GM19025 (cell line): ENCODE measurements at regions not wholly inside any gene's neighbourhood (a gene's known extent, or its start where the extent isn't known, plus 50 kb on each side); places are given as distances from the start of the nearest gene placed in this dataset.
"Not testable (repeated sequence)": the region's sequence is repeated elsewhere in the genome, so short reads cannot be mapped to it uniquely, and the experiment has no call there.

Experiments
- ATAC-seq: cut with Tn5 transposase; IDR thresholded peaks from one replicate; pipeline ENCODE4 v1.9.1; 2021; ENCODE audit warnings: mild to moderate bottlenecking, low read depth, moderate library complexity; ENCODE audit not compliant: unreplicated experiment

DNA sequence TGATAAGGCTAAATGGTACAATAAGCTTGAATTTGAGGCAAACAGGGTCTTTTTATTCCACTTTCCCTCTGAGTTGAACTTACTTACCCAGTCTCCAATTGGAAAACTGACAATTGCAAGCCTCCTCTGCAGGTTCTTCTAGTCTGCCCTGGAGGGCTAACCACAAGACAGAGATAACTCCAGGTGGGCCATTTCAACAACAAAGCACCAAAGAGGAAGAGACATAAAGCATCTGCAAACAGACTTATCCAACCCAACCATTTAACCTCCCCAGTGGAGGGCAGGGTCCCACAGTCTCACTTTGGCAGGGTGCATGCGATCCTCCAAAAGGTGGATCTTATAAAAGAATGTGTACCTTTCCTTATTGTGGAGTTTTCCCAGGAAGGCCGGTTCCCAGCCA lies 525.8 kb downstream of the DIPK2A start:
- no peak for ATAC-seq

DNA sequence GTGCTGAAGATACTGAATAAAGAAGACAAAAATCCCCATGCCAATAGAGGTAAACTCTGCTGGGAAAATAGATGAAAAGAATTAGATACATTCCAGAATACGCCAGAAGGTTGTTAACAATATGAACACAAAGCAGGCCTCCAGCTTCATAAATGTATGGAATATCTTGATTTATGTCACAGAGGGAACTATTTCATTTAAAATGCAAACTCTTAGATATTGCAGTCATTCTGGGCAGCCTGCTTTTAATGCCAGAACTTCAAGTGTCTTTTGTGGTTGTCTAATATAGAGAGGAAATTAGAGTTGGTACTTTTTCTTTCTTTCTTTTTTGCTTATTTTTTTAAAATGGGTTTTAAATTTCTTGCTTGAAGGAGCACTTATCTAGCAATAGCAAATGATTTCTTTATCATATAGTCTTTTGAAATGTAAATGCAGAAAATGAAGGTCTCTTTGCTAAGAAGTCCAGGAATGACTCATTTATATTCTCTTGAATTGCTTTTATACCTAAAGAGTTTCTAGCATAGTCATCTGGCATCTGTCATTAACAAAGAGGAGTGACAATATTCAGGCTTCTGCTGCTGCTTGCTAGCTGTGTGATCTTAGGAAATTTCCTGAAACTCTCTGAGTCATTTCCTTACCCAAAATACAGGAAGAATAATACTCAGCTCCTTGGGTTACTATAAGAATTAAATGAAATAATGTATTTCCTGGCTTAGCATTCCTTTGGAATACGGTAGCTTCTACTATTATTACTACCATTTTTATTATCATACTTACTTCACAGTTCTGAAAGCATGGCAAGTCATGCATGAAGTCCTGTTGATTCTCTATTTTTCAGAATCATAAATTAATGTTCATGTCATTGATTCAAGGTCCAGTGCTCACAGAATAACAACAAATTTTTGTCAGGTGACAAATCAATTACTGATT lies 527.6 kb downstream of the DIPK2A start:
- no peak for ATAC-seq

DNA sequence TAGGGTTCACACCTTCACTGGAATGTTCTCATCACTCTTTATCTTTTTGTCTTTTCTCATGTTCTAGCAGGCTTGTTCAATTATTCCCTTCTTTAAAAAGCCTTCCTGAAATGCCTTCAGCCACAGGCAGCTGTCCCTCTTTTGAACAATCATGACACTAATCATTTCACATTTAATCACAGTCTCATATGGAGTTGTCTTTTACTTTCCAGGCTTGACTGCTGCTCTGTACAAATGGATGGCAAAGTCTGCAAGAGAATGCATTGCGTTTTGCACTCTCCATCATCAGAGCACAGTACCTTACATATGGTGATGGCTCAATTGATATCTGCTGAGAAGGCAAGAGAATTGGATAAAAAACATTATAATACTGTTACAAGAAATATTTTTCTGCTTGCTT lies 529.8 kb downstream of the DIPK2A start:
- no peak for ATAC-seq

DNA sequence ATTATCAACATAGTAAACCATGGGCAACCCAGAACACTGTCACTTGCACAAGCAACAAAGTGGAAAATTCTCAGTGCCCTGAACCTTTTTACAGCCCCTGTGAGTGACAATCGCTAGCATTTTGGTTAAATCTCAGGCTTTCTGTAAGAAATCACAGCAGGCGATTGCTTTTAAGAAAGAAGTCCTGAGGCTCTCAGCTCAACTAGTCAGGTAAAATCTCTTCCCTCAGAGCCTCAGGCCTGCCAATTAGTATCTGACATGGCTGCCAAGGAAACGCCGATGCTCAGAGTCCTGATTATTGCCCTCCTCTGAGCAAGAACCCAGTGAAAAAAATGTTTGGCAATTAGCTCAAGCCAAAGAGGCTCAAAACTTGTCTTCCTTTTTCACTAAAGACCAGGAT lies 530.8 kb downstream of the DIPK2A start:
- ATAC-seq: no peak

DNA sequence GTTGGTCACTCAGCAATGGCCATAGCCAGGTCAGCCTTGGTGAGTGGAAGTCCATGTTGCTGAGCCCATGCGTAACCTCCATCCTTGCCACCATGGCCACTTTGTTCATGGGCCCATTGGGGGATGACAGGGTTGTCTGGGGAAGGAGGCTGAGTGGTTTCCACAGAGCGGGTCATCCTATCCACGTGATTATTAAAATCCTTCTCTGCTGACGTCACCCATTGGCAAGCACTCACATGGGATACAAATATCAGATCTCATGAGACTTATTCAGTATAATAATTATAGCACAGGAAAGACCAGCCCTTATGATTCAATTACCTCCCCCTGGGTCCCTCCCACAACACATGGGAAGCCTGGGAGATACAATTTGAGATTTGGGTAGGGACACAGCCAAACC lies 534.8 kb downstream of the DIPK2A start:
- not testable (repeated sequence) for ATAC-seq

DNA sequence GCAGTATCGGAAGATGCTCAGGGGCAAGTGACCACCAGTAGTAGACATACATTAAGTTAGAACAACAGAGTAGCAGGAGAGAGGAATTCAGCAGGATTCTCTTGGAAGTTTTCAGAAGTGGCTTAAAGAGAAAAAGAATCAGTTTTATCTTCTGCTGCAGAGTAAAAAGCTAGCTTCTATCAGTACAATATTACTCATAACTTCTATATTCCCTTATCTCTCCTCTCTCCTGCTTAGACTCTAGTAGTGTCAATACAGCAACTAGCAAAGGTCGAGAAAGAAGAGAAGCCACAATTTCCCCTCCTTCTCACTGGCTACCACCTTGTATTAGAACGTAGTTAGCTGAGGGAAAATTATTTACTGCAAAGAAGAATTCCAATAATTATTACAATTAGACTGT lies 539.7 kb downstream of the DIPK2A start:
- ATAC-seq: no peak

DNA sequence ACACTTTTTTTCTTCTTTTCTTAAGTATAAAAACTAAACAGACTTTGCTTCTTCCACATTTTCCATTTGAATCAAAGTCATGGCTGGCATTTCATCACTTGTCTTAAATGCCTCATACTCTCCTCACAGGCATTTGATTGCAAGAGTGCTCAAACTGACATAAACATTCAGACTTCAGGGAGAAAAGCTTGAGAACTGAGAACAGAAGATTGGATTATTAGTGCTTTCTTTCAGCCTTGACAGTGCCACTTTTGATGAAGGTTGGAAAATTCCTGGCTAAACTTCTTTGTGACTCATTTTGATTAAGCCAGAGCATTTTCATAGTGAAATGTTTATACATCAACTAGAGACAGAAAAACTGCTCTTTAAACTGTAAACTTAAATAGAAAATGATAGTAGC lies 544.4 kb downstream of the DIPK2A start:
- ATAC-seq: no peak

DNA sequence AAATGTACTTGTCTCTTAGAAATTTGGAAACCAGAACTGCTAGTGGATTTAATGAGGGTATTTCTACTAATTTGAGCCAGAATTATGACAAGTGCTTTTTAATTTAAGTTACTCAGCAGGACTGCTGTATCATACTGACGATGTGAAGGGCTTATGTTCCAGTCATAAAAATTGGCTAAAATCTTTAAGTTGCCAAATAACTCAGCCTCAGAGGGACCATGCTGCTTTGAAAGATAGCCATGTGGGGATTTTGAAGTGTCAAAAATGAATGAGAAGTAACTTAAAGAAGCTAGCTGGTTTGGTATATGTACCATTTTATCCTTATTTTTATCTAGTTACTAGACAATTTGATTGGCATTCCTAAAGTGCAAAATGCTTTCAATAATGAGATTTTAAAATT lies 545.0 kb downstream of the DIPK2A start:
- no peak for ATAC-seq

DNA sequence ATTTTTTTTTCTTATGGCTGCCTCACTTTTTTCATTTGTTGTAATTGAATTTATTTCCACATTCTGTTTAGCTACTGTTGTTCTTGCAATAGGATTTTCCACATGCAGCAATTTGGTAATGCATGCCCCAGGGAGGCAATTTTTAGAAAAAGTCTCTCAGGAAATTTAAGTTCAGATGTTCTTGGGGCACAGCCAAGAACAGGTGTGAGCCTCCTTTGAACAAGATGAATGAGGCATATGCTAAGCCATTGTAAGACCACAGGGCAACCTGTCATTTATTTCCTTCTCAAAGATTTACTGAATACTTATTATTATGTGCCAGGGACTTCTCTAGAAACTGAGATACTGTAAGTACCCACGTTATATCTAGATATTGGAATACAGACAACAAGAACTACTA lies 549.5 kb downstream of the DIPK2A start:
- no peak for ATAC-seq

DNA sequence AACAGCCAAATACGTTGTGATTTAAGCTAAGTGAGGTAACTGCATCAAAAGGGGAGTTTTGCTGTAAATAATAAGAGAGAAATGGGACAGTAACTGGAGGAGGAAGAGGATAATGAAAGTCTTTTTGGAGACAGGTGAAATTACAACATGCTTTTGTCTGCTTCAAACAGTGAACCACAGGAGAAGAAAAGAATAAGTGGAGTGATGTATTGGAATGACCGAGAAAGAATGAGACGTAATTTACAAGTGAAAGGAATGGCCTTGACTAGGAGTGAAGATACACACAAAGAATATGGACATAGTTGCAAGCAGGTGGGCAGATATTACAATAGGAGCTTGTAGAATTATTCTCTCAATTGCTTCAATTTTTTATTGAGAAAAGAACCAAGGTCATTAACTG lies 550.8 kb downstream of the DIPK2A start:
- no peak for ATAC-seq

DNA sequence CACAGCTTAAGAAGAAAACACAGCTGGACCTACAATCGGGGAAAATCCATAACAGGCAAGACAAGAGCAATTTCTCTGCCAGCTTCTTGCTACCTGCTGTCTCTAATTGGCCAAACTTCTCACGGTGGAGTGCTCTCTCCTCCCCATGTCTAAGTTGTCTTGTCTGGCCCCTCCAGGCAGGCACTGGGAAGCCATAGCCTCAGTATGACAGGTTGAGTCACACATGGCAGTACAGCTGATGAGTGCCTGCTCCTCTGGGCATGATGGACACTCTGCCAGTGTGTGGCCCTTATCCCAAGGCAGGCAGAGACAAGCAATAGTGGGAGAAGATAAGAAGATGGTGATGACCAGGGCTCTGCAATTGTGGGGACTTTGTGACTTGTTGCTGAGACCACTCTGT lies 551.8 kb downstream of the DIPK2A start:
- ATAC-seq: no peak

DNA sequence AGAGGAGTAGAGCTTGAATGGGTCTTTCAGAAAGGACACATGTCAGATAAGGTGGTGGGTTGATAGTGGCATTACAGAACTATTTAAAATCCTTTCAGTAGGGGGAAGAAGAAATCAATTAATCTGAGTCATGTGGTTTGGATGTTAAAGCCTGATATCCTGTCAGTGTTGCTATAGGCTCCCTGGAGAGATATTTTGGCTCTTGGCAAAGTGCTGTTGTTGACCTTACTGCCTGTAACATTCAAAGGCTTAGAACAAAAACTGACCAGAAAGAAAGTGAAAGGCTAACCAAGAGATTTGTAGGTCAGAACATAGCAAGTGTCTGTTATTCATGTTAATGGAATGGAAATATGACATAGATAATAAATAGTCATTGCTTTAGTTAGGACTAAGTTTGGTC lies 552.9 kb downstream of the DIPK2A start:
- no peak for ATAC-seq

DNA sequence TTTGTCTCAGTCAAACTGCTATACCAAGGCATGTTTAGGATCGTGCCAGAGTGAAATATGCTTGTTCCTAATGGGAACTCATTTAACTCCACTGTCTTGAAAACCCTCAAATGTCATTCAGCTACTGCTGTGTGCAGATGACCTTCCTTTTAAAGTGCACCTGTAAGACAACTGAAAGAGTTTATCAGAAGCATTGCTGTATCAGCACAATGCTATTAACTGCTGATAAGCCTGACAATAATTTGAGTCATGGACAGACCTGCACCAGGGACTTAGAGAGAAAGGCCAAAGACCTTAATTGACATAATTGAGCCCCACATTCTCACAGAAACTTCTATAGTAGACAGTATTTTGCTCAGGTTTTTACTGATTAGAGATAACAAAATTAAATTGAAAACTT lies 557.9 kb downstream of the DIPK2A start:
- ATAC-seq: no peak

DNA sequence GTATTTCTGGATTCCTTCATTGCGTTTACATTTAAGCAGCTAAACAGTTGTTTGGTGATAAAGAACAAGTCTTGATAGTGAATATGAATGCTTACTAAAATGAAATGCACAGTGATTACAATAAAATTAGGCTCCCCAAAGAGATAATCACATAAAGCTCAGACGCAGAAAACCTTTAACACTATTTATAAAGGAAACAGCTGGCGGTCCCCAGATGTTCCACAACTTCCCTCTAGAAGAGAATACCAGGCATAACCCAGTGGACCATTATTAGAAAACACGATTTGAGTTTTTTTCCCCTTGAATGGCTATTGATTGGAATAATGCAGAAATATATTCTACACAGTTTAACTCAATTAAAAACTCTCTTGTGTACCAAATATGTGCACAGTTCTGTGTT lies 573.2 kb downstream of the DIPK2A start:
- no peak for ATAC-seq

DNA sequence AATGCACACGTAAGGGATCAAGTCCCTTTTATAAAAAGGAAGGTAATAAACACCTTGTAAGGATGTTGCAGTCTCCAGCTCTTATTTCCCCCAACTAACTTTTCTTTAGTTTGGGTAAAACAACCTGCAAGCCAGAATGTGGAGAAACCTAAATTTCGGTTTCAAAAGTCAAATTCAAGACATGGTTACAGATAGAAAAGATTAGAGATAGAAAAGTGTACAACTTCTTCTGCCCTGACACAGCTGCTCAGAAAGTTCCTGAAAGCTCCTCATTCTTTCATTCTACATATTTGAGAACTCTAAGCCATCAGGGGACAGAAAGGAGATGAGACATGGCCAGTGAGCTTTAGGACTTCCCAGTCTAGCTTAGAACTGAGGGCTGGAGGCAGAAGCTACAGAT lies 574.9 kb downstream of the DIPK2A start:
- ATAC-seq: no peak

DNA sequence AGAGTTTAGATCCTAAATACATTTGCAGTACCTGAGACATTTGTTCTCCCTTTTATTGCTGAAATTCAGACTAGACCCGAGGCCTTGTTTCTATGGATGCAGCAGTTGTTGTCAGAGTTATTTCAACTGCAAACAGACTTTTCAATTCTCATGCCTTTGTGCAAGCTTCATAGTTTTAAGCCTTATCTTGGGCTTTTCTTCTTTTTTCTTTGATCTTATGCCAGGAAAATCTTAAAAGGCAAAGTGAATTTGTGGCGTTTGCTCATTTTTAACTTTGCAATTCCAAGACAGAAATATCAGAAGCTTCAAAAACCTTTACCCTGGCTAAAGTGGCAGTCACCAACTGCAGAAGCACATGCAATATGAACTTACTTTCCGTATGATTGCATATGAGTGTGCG lies 576.7 kb downstream of the DIPK2A start:
- ATAC-seq: no peak

DNA sequence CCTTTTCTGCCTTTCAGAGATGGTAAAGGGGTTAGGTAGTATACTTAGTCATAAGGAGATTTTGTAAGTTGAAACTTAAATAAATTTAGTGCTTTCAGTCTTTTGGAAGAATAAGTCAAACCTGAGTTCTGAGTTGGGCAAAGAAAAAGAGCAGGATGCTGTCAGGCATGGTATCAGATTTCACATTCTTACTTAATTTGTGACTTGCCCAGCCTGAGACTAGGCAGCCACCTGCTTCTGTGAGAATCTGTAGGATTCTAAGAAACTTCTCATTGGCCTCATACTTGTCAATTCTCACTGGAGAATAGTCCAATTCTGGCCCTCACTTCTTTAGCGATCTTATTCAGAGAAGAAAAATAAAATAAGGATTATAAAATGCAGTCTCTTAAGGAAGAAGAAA lies 577.5 kb downstream of the DIPK2A start:
- no peak for ATAC-seq

DNA sequence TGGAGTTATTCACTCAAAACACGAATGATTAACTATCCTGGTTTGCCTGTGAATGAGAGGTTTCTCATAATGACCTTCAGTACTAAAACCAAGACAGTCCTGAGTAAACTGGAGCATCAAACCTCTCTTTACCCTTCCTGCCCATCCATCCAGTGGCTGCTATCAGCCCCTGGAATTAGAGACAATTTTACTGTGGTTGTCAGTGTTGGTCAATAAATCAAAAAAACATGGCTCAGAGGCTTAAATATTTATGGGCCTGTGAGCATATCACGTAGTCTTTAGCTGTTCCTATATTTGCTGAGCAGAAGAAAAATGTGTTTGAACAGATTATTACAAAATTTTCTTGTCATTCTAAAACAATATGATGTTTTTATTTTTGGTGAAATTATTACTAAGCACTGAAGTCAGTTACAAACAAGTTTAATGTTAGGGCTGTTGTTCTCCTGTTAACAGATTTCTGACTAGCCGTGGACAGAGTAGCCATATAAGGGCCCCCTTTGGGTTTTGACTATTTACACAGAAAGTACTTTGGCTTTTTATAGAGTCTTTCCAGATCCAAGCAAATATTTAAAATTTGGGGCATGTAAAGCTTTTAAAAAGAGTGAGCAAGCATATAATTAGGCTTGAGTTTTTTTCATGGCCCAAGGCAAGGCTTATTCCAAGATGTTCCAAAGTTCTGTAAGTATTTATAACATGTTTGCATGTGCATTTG lies 580.9 kb downstream of the DIPK2A start:
- no peak for ATAC-seq

DNA sequence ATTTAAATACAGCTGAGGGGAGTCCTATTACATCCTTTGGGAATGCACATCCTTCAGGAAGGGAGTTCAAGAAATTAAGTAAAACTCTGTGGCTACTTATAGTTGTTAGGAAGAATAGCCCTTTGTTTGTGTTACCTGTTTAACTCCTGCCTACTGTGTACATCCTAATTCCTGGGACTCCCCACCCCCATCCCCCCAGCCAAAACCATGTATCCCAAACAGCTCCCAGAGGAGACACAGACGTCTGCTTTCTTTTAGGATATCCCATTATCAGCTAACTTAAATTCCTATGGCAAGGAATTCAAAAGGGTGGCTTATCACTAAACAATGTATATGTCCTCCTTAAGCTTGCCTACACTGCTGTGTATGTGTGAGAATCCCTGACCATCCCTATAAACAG lies 581.7 kb downstream of the DIPK2A start:
- no peak for ATAC-seq

DNA sequence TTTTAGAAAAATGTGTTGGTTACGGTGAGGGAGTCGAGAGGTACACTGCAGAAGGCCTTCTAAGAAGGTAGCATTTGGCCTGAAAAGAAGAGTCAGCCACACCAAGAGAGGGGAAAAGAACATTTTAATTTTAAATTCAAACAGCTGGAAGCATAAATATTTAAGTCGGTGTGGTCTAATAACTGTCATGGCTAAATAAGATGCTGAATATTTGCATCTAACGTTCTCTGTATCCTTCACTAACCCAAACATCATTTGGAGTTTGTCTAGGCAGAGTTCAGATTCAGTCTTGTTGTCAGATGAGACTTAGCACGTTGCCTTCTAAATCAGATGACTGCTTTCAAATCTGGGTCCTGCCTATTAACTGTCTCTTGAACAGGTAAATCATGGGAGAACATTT lies 583.3 kb downstream of the DIPK2A start:
- ATAC-seq: no peak

DNA sequence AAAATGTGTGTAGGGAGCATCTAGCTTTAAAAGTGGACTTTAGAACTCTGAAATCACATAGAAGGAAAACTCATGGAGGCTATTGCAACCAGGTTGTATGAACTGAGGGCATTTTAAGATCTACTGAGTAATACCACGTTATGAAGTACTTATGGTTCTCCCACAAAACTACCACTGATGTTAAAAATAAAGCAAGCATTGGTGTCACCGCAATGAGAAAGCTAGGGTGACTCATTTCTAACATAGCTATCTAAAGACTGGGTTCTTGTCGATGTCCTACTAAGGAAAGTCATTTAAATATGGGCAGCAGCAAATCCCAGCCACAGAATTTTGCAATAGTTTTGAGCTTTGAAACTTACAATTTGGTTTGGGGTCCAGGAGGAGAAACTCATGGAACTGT lies 584.8 kb downstream of the DIPK2A start:
- no peak for ATAC-seq

DNA sequence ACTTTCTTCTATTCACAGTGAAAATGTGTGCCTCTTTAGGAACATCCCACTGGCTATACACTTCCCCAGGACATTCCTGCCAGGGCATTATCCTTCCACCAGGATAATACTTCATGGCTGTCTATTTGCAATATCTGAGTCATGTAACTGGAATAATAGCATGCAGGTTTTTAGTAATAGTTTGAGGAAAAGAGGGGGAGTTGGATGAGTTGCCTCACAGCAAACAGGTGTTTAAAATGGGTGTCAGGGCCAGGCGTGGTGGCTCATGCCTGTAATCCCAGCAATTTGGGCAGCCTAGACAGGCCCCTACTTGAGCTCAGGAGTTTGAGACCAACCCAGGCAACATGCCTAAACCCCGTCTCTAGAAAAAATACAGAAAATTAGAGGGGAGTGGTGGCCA lies 585.9 kb downstream of the DIPK2A start:
- ATAC-seq: no peak
